Superior temporal gyrus (tissue), 1 donor: ENCODE measurements at regions not wholly inside any gene's neighbourhood (a gene's known extent, or its start where the extent isn't known, plus 50 kb on each side); places are given as distances from the start of the nearest gene placed in this dataset.

ENCODE experiments used
- DNase-seq: peaks from one replicate; pipeline ENCODE4 v3.0.0-alpha.2; 2016; ENCODE audit errors: extremely low spot score

DNA sequence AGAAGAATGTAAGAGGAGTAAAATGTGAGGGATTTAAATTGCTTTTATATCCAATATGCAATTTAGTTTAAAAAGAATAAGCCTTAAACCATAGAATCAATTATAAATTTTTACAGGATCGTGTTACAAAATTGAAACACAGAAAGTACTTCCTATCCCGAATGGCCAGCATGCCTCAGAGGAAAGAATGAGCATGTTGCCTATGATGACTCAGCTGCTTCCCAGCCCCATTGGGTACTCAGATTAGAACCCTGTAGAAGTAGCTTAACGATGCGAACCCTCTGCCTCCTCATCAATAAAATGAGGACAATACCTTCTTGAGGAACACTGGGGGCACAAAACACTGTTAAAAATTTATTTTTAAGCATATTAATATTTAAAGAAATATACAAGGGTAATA lies 113.4 kb upstream of the CDK1 start:
- DNase-seq, result no peak

DNA sequence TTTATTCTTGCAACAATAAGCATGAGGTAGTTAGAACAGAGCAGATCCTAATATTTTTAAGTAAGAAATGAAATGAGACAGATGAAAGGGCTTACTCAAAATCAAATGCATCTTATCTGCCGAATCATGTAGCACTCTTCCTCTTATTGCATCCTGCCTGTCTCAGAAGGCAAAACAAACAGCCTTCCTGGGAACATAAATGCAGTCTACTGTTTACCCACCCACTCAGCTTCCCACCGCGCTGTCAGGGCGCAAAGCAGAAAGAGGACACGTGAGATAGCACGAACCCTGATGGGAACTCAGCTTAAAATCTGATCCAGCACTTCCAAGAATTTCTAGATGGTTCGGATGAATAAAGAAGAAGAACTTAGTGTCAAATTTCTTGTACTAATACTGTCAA lies 114.4 kb upstream of the CDK1 start:
- no peak for DNase-seq

DNA sequence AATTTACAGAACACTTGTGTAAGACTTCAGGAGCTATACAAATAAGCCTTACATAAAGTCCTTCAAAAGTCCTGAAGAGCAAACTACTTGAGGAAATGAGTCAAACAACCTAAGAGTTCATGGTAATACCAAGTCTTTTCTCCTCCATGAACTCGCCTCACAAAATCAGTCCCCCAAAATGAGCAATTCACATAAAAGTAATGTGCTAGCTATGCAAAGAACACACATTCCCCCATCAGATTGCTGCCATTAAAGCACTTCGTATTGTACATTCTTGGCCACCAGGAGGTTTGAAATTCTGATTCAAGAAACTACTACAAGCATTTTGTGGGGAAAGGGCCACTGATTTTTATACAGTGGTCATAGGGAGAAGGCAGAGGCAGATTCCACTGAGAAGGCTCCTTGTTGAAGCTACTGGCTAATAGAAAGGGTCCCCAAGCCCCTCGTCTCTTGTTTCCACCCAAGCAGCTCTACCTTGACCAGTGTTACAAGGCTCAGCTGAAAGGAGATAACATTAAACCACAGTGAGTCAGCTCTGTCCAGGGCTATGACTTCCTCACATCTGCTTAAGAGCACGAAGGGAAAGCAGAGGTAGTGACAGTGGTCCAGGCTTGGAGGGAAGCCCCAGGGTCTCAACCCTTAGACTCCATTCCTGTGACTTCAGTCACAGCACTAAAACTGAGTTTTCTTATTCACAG lies 115.2 kb upstream of the CDK1 start:
- no peak for DNase-seq

DNA sequence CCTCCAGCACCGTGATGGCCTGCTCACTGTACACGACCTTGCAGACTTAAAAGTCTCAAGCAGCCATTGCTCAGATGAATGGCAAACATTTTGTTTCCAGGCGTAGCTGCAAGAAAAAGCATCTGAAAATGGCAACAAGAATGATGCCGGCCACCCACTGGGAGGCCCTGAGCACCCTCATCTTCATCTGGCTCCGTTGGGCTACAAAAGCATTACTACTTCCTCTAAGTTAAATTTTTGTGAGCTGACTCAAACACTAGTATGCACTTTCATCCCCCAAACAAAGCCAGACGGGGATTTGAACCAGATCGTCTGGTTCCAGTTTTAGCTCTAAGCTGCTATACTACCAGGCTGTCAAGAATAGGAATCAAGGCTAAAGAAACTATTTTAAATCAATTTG lies 116.6 kb upstream of the CDK1 start:
- no peak for DNase-seq

DNA sequence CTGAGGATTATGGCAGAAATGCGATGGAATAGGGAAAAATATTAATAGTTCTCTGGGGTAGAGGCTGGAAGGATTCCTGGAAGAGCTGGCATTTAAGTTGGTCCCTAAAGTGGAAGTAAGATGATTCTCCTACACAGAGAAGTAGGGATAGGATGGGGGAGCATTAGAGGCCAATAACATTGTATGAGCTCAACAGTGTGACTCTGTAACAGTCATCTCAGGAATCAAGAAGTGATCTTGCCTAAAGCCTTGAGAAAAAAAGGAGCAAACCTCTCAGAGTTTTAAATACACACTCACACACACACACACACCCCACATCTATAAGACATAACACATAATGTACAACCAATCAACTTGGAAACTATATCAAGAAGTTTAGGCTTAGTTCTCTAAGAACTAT lies 117.7 kb upstream of the CDK1 start:
- no peak for DNase-seq

DNA sequence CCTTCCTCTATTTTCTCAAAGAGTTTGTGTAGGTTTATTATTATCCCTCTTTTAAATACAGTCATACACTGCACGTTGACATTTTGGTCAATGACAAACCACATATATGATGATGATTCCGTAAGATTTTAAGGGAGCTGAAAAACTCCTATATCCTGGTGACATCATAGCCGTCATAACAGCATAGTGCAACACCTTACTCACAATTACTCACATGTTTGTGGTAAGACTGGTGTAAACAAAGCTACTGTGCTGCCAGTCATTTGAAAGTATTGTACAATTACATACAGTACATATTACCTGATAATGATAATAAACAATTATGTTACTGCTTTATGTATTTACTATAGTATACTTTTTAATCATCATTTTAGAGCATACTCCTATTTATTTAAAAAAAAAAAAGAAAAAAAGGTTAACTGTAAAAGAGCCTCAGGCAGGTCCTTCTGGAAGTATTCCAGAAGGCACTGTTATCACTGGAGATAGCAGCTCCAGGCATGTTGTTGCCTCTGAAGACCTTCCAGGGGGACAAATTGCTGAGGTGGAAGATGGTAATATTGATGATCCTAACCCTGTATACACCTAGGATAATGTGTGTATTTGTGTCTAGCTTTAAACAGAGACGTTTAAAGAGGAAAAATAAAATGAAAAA lies 123.3 kb upstream of the CDK1 start:
- DNase-seq, result no peak

DNA sequence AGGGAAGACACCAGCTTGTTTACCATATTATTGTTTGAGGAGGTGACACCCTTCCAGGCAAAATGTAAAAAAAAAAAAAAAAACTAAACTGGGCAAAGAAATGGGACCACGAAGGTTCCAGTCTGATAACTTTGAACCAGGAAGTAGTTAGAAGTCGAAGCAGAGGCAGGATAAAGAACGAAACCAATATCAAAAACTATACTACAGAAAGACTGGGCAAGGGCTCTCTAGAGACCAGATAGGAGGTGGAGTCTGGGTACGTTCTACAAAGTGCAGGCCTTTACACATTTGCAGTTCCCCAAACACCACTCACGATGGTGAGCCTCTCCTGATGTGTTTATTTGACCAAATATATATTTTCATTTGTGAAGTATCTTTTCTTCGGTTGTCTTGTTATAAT lies 125.7 kb upstream of the CDK1 start:
- no peak for DNase-seq

DNA sequence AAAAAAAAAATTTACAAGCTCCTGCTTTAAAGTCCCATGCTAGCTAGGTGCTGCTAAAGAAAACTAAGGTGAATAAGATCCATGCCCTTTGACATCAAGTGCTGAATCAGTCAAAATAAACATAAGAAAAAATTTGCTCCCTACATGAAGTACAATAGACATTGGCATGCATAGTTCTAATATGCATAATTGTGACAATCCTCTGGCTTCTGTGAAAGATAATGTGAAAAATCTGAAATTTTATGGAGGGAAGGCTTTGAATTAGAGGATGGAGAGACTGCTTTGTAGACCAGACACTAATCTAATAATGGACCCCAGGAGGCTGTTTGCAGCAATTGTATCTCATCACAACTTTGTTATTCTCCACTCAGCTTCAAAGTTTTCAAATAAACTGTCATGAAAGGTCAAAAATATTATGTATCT lies 127.9 kb upstream of the CDK1 start:
- no peak for DNase-seq

DNA sequence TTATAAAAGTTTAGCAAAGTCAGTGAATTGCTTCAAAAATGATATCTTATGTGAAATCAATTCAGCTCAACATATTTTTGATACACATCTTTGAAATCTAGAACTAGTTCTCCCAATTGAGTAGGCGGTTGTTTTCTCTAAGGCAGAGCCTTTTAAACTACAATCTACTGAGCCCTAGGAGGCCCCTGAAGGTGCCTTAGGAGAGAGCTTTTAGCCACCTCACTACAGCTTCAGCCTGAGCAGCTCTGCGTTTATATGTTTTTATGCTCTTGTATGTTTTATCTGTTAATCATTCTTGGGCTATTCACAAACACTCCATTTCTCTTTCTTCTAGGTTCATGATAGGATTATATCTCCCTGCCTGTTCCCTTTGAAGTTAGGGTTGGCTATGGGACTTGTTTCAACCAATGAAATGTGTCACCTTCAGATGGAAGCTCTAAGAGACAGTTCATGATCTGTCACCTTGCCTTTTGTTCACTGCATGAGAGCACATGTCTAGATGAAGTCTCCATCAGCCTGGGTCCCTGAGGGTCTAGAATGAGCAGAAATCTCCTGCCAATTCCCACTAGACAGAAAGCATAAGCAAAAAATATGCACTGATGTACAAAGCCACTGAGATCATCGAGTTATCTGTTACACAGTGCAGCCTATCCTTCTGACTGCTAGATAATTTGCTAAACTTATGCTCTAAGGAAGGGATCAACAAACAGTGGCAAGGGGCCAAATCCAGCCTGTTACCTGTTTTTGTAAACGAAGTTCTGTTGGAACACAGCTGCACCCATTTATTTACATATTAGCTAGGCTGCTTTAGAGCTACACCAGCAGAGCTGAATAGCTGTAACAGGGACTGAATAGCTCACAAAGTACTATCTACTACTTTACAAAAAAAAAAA lies 128.5 kb upstream of the CDK1 start:
- no peak for DNase-seq

DNA sequence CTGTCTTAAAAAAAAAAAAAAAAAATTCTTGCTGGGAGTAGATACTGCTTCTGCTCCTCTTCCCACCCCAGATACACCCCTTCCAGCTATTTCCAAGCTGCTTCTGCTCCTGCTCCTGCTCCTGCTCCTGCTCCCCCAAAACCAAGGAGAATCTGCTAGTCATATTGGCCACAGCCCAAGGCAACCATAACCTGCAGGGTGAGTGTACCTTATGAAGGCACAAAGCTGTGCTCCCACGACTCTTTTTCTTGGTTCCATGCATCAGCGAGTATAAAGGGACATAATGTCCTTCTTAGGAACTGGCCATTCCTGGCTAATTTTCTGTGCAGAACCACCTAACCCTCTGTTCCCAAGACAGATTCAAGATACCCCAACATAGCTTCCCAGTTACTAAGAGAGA lies 129.5 kb upstream of the CDK1 start:
- no peak for DNase-seq

DNA sequence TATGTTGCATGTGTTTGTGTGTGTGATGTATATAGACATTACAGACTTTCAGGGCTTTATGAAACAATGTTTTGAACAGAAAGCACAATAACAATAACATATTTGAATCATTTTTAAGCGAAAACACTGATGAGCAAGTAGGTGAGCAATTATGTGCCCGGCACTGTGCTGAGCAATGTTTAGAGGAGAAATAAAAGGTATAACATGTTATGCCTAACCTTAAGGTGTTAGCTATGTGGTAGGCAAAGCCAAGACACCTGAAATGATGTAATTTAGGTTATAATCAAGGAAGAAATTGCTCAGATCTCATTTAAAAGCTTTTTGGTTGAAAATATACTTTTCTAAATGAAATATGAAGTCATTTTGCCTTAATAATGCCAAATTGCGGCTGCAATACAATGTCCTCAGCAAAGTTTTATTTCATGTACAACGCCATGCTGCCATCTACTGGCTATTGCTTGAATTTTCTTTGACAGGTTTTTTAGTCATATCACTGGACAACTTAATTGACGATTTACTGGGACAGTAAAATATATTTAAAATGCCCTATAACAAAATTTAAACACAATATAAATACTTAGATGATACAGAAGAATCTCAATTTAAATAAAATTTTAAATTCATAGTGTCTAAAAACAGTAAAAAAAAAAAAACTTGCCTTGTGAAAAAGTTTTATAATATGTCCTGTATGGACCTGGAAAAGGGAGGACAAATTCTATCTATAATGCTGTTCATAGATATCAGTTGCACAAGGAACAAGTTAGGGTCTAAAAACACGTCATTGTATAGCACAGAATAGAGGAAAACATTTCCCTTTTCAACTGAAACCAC lies 131.1 kb upstream of the CDK1 start:
- peak; percentile 96 for DNase-seq

DNA sequence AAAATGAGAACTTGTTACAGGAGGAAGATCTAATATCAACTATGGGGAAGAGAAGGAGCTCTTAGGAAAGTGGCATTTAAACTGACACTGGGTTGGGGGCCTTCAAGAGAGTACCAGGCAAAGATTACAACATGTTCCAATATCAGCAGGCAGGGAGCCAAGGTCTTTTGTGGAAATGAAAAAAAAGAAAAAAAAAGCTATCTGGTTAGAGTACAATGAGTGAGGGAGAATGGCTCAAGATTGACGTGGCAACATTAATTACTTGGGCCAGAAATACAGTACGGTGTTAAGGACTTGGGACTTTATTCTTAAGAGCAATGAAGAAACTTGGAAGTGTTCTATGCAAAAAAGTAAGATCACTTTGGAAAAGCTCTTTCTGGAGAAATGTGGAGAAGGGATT lies 132.3 kb upstream of the CDK1 start:
- peak; percentile 27 for DNase-seq

DNA sequence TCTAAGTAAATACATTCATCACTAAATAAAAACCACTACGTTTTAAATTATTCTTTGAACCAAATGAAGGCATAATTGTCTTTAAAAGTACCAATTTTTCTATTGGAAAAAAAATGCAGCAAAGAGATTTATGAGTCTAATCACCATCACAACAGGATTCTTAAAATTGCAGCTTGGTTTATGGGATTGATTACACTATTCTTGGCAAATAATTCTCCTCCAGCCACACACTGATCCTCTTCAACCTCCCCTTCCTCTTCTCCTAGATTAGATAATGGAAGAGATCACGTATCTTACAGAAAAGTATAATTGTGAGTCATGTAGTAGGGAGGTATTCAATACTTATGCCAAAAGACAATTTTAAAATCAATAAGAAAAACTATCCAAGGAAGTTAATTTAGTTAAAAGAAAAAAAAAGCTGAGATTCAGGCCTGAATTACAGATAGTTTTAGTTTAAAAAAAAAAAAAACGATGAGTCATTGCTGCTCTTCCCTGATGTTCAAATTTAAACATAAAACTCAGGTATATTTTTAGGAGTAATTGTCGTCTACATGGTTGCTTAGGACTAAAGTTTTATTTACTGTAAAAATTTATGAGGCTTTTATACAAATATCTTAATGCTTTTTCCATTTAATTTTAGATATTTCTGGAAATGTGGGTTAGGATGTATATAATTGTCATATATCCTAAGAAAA lies 133.7 kb upstream of the CDK1 start:
- DNase-seq, result no peak

DNA sequence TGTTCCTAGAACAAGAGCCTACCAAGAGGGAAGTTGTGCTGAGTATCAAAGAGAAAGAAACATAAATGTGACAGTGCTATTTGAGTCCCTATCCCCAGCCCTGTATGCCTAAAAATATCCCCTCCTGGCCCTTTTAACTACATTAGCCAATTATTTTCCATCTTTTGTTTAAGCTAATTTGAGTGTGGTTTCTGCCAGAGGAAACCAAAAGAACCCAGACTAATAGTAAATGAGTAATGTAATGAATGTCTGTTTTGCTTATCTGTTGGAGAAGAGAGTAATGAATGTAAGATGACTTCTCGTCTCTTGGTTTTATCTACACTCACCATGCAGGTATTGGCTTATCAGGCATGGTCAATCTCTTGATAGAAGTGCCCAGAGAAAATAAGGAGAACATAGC lies 134.4 kb upstream of the CDK1 start:
- DNase-seq, result no peak

DNA sequence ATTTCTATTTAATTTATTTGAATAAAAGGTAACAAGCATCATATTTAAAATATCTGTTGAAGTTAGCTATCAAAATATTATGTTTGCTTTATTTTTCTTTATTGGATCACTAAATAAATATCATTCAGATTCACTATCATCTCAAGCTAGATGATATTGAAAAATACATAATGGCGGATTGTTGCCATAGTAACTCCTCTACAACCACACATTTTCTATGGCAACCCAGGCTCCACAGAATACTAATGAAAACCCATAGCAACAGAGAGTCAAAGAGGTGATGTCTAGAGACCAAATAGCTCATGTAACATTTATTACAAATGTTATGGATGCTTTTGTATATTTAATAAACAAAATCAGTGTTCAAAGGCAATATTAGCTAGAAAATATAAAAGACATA lies 148.9 kb upstream of the CDK1 start:
- DNase-seq, result no peak

DNA sequence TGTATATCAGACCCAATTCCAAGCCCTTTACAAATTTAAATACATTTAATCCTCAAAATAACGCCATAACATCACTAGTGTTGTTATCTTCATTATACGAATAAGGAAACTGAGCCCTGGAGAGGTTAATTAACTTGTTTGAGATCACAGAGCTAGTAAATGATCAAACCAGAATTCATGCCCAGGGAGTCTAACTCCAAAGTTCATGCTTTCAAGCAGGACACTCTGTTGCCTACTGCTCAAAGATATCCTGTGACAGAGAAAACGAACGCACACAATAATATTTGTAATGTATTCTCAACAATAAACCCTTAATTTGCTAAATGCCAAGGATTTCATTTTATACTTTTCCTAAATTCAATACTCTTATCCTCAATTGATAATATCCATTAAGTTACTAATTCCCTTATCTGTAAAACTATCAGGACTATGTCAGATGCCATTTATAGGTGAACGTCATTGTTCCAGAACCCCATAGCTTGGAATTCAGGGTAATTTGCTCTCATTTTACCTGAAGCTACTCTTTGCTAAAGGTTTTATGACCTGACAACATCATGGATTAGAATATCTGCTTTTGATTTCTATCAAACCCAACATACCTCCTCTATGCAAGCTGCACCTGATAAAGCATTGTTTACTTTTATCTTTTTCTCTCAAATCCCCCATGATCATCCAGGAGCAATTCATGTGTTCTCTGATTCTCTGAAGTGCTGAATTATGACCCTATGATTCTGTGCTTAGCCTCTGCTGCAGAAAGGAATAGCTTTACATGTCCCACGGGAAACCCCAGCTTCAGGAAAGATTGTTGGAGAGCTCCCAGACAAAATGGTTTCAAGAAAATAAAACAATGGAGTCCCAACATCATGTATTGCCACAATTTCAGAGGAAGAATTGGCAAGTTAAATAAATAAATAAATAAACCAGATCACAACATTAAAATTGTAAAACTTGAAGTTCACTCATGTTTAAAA lies 150.2 kb upstream of the CDK1 start:
- DNase-seq, result no peak

DNA sequence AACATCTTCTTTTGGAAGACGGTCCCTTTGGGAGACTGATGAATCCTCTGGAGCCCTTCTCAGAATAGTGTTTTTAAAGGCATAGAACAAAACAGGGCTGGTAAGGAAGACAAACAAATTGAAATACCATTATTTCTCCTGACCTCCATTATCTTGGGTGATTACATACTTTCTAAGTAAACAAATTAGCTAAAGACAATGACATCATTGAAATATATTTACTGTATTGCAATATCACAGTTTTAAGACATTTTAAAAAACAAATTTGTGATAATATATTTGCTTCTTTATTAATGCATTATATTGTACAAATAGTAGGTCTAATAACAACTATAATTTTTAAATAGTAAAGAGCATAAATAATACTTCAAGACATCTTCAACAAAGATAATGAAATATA lies 152.2 kb upstream of the CDK1 start:
- no peak for DNase-seq

DNA sequence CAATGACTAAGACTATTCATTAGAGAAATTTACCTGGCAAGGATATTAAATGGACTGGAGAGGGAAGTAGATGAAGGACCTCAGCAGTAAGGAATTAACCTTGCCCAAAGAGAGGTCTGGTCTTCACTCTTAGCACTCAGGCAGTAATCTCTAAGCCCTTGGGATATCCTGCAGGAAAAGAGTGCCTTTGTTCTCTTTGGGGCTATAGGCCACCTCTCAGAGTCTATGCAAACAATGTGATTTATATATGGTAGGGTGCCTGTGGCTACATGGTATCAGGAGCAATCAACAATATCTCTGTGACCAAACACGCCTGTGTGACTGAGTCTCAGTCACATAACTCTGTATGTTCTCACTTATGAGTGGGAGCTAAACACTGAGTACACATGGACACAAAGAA lies 154.7 kb upstream of the CDK1 start:
- DNase-seq, result no peak

DNA sequence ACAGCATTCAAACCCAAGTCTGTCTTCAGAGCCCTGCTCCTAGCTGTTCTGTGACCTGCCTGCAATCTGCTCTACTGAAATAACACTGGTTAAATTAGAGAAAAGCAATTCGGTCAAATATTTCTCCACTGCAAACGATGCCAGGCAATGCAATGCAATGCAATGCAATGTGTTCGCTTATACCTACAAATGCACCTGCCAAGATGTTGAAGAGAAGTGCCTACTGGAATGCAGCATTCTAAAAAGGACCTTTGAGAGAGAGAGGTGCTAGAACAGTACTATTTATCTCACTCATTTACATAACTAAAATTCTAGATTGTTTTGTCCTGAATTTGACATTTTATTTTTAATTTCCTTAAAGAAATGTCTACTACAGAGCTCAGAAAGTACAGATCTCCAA lies 157.3 kb upstream of the CDK1 start:
- no peak for DNase-seq

DNA sequence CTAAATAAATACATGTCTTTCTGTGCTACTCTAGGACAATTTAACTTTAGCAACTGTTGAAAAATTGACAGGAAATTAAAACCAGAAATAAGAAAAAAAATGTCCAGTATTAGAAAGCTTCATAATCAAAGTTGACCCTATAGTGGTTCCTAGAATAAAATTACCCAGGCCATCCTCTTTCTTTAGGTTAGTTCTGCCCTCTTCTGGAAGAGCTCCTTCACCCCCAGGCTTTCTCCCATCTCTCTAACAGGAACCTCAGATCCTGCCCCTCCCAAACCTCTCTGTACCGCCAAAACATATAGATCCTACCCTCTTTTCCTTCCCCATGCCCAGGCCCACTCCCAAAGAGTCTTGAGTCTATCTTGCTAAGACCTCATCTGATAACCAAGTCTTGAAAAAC lies 159.4 kb upstream of the CDK1 start:
- no peak for DNase-seq
